ENCODE measurements at regions not wholly inside any gene's neighbourhood (a gene's known extent, or its start where the extent isn't known, plus 50 kb on each side); places are given as distances from the start of the nearest gene placed in this dataset.

DNA sequence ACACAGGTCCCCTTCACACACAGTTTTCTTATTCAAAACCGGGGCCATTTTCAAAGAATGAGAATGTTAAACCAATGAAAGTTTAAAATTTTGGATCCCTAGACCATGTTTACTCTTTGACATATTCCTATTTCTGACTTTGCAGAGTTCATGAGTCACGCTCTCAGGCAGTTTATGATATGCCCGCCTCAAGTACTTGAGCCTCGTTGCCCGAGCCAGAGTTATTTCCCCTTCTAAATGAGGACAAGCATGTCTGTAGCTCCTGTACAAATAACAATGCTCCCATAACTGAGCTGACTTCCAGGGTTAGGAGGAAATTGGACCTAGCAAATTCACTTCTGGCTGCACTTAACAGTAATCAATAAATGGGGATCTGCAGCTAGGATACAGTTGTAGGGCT lies 87.9 kb upstream of the PDE1C start:
- CTCF ChIA-PET, result no interaction called here
- no peaks in the 10 kb centered on the region for H3K4me1 ChIP-seq (ENCODE audit: control extremely low read depth in 1 of 4, control insufficient read depth in 4 of 4, insufficient read depth in 4 of 4, low read length in 3 of 4)
- H3K36me3 ChIP-seq (ENCODE audit: control insufficient read depth in 4 of 4, insufficient read depth in 4 of 4, low read length in 3 of 4), result no peaks in the 10 kb centered on the region
- no peak overlapping the region for H3K27ac ChIP-seq (ENCODE audit: insufficient read depth in 1 of 2, low read depth in 1 of 2, low read length in 2 of 2, poor library complexity in 1 of 2, severe bottlenecking in 2 of 2)
- no peaks in the 10 kb centered on the region for H3K27me3 ChIP-seq (replicated peaks in 2 of 5; ENCODE audit: control insufficient read depth in 4 of 5, insufficient read depth in 5 of 5, low read length in 4 of 5)
- no peaks in the 10 kb centered on the region for H3K9me3 ChIP-seq (ENCODE audit: control extremely low read depth in 1 of 5, control insufficient read depth in 4 of 5, insufficient read depth in 2 of 5, low read depth in 1 of 5, low read length in 4 of 5)
- POLR2A ChIA-PET, result no interaction called here
- H3K4me3 ChIP-seq (ENCODE audit: control insufficient read depth in 1 of 7, extremely low read depth in 1 of 7, insufficient read depth in 4 of 7, low read depth in 2 of 7, low read length in 6 of 7), result no peak overlapping the region
- DNase-seq, result no peak
- 89% methylated on average over 4 of the region's 5 CpGs for WGBS (ENCODE audit: insufficient coverage)

DNA sequence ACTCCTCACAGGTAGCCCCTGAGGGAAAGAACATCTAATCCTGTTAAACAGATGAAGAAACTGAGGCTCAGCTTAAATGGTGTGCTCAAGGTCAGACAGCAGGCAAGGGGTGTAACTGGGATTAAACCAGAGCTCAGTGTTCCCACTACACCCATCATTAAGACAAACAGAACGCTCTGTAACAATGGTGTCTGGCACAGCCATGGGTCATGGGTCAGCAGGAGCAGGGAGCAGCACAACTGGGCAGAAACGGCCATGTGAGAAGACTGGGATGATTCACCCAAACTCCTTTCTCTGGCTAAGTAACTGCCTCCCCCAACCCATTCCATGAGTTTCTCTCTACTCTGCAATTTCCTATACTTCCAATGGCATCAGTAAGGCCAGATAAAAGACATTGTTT lies 85.5 kb upstream of the PDE1C start:
- Histone ChIP-seq H3K4me3 (ENCODE audit: control insufficient read depth in 1 of 7, extremely low read depth in 1 of 7, insufficient read depth in 4 of 7, low read depth in 2 of 7, low read length in 6 of 7) (no peak overlapping the region), H3K27ac (ENCODE audit: insufficient read depth in 1 of 2, low read depth in 1 of 2, low read length in 2 of 2, poor library complexity in 1 of 2, severe bottlenecking in 2 of 2) (no peak overlapping the region), H3K9me3 (ENCODE audit: control extremely low read depth in 1 of 5, control insufficient read depth in 4 of 5, insufficient read depth in 2 of 5, low read depth in 1 of 5, low read length in 4 of 5) (no peaks in the 10 kb centered on the region), H3K36me3 (ENCODE audit: control insufficient read depth in 4 of 4, insufficient read depth in 4 of 4, low read length in 3 of 4) (no peaks in the 10 kb centered on the region), H3K27me3 (replicated peaks in 2 of 5; ENCODE audit: control insufficient read depth in 4 of 5, insufficient read depth in 5 of 5, low read length in 4 of 5) (no peaks in the 10 kb centered on the region), H3K4me1 (ENCODE audit: control extremely low read depth in 1 of 4, control insufficient read depth in 4 of 4, insufficient read depth in 4 of 4, low read length in 3 of 4) (no peaks in the 10 kb centered on the region)
- WGBS (ENCODE audit: insufficient coverage), result no CpG with 5 or more reads among the region's 2 CpGs
- POLR2A ChIA-PET, result no interaction called here
- CTCF ChIA-PET, result interaction anchor here (0.8 kb wide), 1 partner anchor 939 kb away, joined by 3 read pairs; no protein-coding TSS in a partner anchor
- DNase-seq, result no peak

GRCh38 chr7:32154797-32155196 lies 84.6 kb upstream of the PDE1C start:
- peaks cover 0 to 3% (median 0%) of the 10 kb centered on the region in 5 experiments for H3K27me3 ChIP-seq (replicated peaks in 2 of 5; ENCODE audit: control insufficient read depth in 4 of 5, insufficient read depth in 5 of 5, low read length in 4 of 5)
- H3K4me3 ChIP-seq (ENCODE audit: control insufficient read depth in 1 of 7, extremely low read depth in 1 of 7, insufficient read depth in 4 of 7, low read depth in 2 of 7, low read length in 6 of 7), result no peak overlapping the region
- ChIA-PET CTCF (interaction anchor here (0.8 kb wide), 1 partner anchor 938 kb away, joined by 3 read pairs; no protein-coding TSS in a partner anchor), POLR2A (no interaction called here)
- no peaks in the 10 kb centered on the region for H3K9me3 ChIP-seq (ENCODE audit: control extremely low read depth in 1 of 5, control insufficient read depth in 4 of 5, insufficient read depth in 2 of 5, low read depth in 1 of 5, low read length in 4 of 5)
- H3K4me1 ChIP-seq (ENCODE audit: control extremely low read depth in 1 of 4, control insufficient read depth in 4 of 4, insufficient read depth in 4 of 4, low read length in 3 of 4), result no peaks in the 10 kb centered on the region
- no peaks in the 10 kb centered on the region for H3K36me3 ChIP-seq (ENCODE audit: control insufficient read depth in 4 of 4, insufficient read depth in 4 of 4, low read length in 3 of 4)
- no peak for DNase-seq
- WGBS (ENCODE audit: insufficient coverage), result 60% methylated on average over 3 of the region's 3 CpGs
- H3K27ac ChIP-seq (ENCODE audit: insufficient read depth in 1 of 2, low read depth in 1 of 2, low read length in 2 of 2, poor library complexity in 1 of 2, severe bottlenecking in 2 of 2), result no peak overlapping the region

DNA sequence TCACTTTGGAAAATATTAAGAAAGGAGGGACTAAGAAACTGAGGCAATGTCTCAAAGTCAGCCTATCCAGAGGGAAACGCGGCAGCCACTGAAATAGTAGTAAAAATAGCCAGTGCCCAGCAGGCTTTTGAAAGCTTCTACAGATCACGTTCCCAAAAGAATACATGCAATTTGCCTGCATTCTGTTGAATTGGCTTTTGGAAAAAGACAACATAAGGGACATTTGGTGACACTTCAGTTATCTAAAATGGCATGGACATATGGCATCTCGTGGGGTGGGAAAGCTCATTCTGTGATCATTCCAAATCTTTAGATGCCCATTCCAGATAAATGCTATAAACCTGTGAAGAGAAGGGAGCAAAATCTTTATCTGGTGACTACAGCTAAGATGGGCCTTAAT lies 82.8 kb upstream of the PDE1C start:
- no peaks in the 10 kb centered on the region for H3K4me1 ChIP-seq (ENCODE audit: control extremely low read depth in 1 of 4, control insufficient read depth in 4 of 4, insufficient read depth in 4 of 4, low read length in 3 of 4)
- no peaks in the 10 kb centered on the region for H3K9me3 ChIP-seq (ENCODE audit: control extremely low read depth in 1 of 5, control insufficient read depth in 4 of 5, insufficient read depth in 2 of 5, low read depth in 1 of 5, low read length in 4 of 5)
- DNase-seq, result no peak
- POLR2A ChIA-PET, result no interaction called here
- WGBS (ENCODE audit: insufficient coverage), result 98% methylated on average over 3 of the region's 4 CpGs
- no peak overlapping the region for H3K27ac ChIP-seq (ENCODE audit: insufficient read depth in 1 of 2, low read depth in 1 of 2, low read length in 2 of 2, poor library complexity in 1 of 2, severe bottlenecking in 2 of 2)
- no peak overlapping the region for H3K4me3 ChIP-seq (ENCODE audit: control insufficient read depth in 1 of 7, extremely low read depth in 1 of 7, insufficient read depth in 4 of 7, low read depth in 2 of 7, low read length in 6 of 7)
- H3K27me3 ChIP-seq (replicated peaks in 2 of 5; ENCODE audit: control insufficient read depth in 4 of 5, insufficient read depth in 5 of 5, low read length in 4 of 5), result peaks cover 0 to 3% (median 0%) of the 10 kb centered on the region in 5 experiments
- H3K36me3 ChIP-seq (ENCODE audit: control insufficient read depth in 4 of 4, insufficient read depth in 4 of 4, low read length in 3 of 4), result no peaks in the 10 kb centered on the region
- CTCF ChIA-PET, result no interaction called here

- Histone ChIP-seq H3K27me3 (replicated peaks in 2 of 5; ENCODE audit: control insufficient read depth in 4 of 5, insufficient read depth in 5 of 5, low read length in 4 of 5) (peaks cover 0 to 3% (median 0%) of the 10 kb centered on the region in 5 experiments), H3K9me3 (ENCODE audit: control extremely low read depth in 1 of 5, control insufficient read depth in 4 of 5, insufficient read depth in 2 of 5, low read depth in 1 of 5, low read length in 4 of 5) (no peaks in the 10 kb centered on the region), H3K27ac (ENCODE audit: insufficient read depth in 1 of 2, low read depth in 1 of 2, low read length in 2 of 2, poor library complexity in 1 of 2, severe bottlenecking in 2 of 2) (no peak overlapping the region), H3K4me3 (ENCODE audit: control insufficient read depth in 1 of 7, extremely low read depth in 1 of 7, insufficient read depth in 4 of 7, low read depth in 2 of 7, low read length in 6 of 7) (no peak overlapping the region), H3K36me3 (ENCODE audit: control insufficient read depth in 4 of 4, insufficient read depth in 4 of 4, low read length in 3 of 4) (no peaks in the 10 kb centered on the region), H3K4me1 (ENCODE audit: control extremely low read depth in 1 of 4, control insufficient read depth in 4 of 4, insufficient read depth in 4 of 4, low read length in 3 of 4) (no peaks in the 10 kb centered on the region)
- no peak for DNase-seq
- POLR2A ChIA-PET, result no interaction called here
- CTCF ChIA-PET, result no interaction called here
- WGBS (ENCODE audit: insufficient coverage), result 100% methylated on average over 1 of the region's 3 CpGs
Measured at GRCh38 chr7:32152576-32152975, 82.4 kb upstream of the PDE1C start.

- ChIA-PET CTCF (no interaction called here), POLR2A (no interaction called here)
- no peak overlapping the region for H3K27ac ChIP-seq (ENCODE audit: insufficient read depth in 1 of 2, low read depth in 1 of 2, low read length in 2 of 2, poor library complexity in 1 of 2, severe bottlenecking in 2 of 2)
- 100% methylated on average over 2 of the region's 2 CpGs for WGBS (ENCODE audit: insufficient coverage)
- H3K4me3 ChIP-seq (ENCODE audit: control insufficient read depth in 1 of 7, extremely low read depth in 1 of 7, insufficient read depth in 4 of 7, low read depth in 2 of 7, low read length in 6 of 7), result no peak overlapping the region
- H3K9me3 ChIP-seq (ENCODE audit: control extremely low read depth in 1 of 5, control insufficient read depth in 4 of 5, insufficient read depth in 2 of 5, low read depth in 1 of 5, low read length in 4 of 5), result no peaks in the 10 kb centered on the region
- H3K27me3 ChIP-seq (replicated peaks in 2 of 5; ENCODE audit: control insufficient read depth in 4 of 5, insufficient read depth in 5 of 5, low read length in 4 of 5), result peaks cover 0 to 3% (median 0%) of the 10 kb centered on the region in 5 experiments
- H3K36me3 ChIP-seq (ENCODE audit: control insufficient read depth in 4 of 4, insufficient read depth in 4 of 4, low read length in 3 of 4), result no peaks in the 10 kb centered on the region
- DNase-seq, result no peak
- no peaks in the 10 kb centered on the region for H3K4me1 ChIP-seq (ENCODE audit: control extremely low read depth in 1 of 4, control insufficient read depth in 4 of 4, insufficient read depth in 4 of 4, low read length in 3 of 4)
Measured at GRCh38 chr7:32150589-32150988, 80.4 kb upstream of the PDE1C start.

DNA sequence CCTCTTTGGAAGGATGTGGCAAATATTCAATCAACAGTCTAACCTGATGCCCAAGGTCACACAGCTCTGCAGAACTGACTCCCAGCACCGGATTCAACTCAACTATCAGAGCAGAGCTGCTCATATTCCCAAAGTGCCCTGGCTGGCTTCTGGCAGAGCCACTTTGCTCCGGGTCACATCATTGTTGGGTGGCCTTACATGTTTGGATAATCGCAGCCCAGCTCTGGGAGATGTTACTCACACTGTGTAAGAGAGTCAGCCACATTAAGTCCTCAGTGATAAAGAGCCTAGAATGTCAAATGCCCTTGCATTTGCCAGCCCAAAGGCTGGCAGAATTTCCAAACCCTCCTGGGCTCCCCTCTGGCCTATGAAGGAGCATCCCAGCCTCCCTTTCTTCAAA lies 79.8 kb upstream of the PDE1C start:
- peaks cover 0 to 3% (median 0%) of the 10 kb centered on the region in 5 experiments for H3K27me3 ChIP-seq (replicated peaks in 2 of 5; ENCODE audit: control insufficient read depth in 4 of 5, insufficient read depth in 5 of 5, low read length in 4 of 5)
- no peaks in the 10 kb centered on the region for H3K9me3 ChIP-seq (ENCODE audit: control extremely low read depth in 1 of 5, control insufficient read depth in 4 of 5, insufficient read depth in 2 of 5, low read depth in 1 of 5, low read length in 4 of 5)
- H3K36me3 ChIP-seq (ENCODE audit: control insufficient read depth in 4 of 4, insufficient read depth in 4 of 4, low read length in 3 of 4), result no peaks in the 10 kb centered on the region
- H3K27ac ChIP-seq (ENCODE audit: insufficient read depth in 1 of 2, low read depth in 1 of 2, low read length in 2 of 2, poor library complexity in 1 of 2, severe bottlenecking in 2 of 2), result no peak overlapping the region
- H3K4me3 ChIP-seq (ENCODE audit: control insufficient read depth in 1 of 7, extremely low read depth in 1 of 7, insufficient read depth in 4 of 7, low read depth in 2 of 7, low read length in 6 of 7), result no peak overlapping the region
- no peak for DNase-seq
- POLR2A ChIA-PET, result no interaction called here
- WGBS (ENCODE audit: insufficient coverage), result 100% methylated on average over 3 of the region's 3 CpGs
- H3K4me1 ChIP-seq (ENCODE audit: control extremely low read depth in 1 of 4, control insufficient read depth in 4 of 4, insufficient read depth in 4 of 4, low read length in 3 of 4), result no peaks in the 10 kb centered on the region
- CTCF ChIA-PET, result no interaction called here

All from common myeloid progenitor, CD34-positive (primary cell).